GM12891 (cell line): ENCODE measurements at regions not wholly inside any gene's neighbourhood (a gene's known extent, or its start where the extent isn't known, plus 50 kb on each side); places are given as distances from the start of the nearest gene placed in this dataset.

Experiments
- DNase-seq: peaks from one replicate; pipeline ENCODE4 v3.0.0; 2011; ENCODE audit warnings: low spot score; ENCODE audit not compliant: insufficient read length
- FAIRE-seq: peaks from 2 replicates; lab custom pipeline; 2011; peaks lifted over from hg19 to GRCh38; lab: Jason Lieb, UNC
- PAX5 ChIP-seq: IDR thresholded peaks from 2 replicates; pipeline ENCODE4 v1.6.1; 2011; ENCODE audit warnings: low read length, moderate library complexity, mild to moderate bottlenecking; ENCODE audit not compliant: insufficient read depth, severe bottlenecking
- POLR2A ChIP-seq: IDR thresholded peaks from 2 replicates; pipeline ENCODE4 v1.6.1; 2011; ENCODE audit warnings: low read depth, low read length, control low read depth
- POLR2AphosphoS5 ChIP-seq: IDR thresholded peaks from 2 replicates; pipeline ENCODE4 v1.6.1; 2011; ENCODE audit warnings: low read depth, low read length, control low read depth
- POU2F2 ChIP-seq: IDR thresholded peaks from 2 replicates; pipeline ENCODE4 v1.6.1; 2011; ENCODE audit warnings: low read depth, mild to moderate bottlenecking, control low read depth, low read length, moderate library complexity
- SPI1 ChIP-seq: IDR thresholded peaks from 2 replicates; pipeline ENCODE4 v1.6.1; 2011; ENCODE audit warnings: low read depth, low read length, control low read depth
- TAF1 ChIP-seq: IDR thresholded peaks from 2 replicates; pipeline ENCODE4 v1.6.1; 2011; ENCODE audit warnings: low read depth, low read length, control low read depth

- DNase-seq (no peak), FAIRE-seq (no peak)
- TF ChIP-seq PAX5 (no peak), SPI1 (no peak), POU2F2 (no peak), POLR2A (no peak)
Measured at GRCh38 chr3:163481738-163482137, 1596.6 kb downstream of the SI start.

- FAIRE-seq (no peak), DNase-seq (no peak)
- no peak for TF ChIP-seq SPI1
- TF ChIP-seq POU2F2, result no peak
- TF ChIP-seq POLR2A, result no peak
- no peak for TF ChIP-seq POLR2AphosphoS5
Measured at GRCh38 chr3:163476179-163476578, 1602.1 kb downstream of the SI start.

DNA sequence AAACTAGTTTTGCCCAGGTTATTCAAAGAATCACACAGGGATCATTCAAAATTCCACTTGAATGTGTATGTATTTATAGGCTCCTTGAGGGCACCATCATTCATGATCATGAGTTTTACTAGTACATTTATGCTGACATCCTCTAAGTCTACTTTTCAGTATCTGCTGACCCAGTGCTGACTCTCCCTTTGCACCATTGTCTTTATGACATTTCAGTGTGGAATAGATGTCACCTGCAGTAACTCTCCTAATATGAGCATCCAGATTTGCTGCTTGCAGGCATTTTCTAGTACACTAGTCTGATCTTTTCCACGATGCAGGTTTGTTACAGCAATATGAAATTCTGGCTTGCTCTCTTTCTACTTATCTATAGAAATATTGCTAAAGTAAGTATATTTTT is 1603.5 kb downstream of the SI start:
- TF ChIP-seq TAF1 (no peak), PAX5 (no peak), SPI1 (no peak), POLR2AphosphoS5 (no peak), POLR2A (no peak)
- no peak for FAIRE-seq

DNA sequence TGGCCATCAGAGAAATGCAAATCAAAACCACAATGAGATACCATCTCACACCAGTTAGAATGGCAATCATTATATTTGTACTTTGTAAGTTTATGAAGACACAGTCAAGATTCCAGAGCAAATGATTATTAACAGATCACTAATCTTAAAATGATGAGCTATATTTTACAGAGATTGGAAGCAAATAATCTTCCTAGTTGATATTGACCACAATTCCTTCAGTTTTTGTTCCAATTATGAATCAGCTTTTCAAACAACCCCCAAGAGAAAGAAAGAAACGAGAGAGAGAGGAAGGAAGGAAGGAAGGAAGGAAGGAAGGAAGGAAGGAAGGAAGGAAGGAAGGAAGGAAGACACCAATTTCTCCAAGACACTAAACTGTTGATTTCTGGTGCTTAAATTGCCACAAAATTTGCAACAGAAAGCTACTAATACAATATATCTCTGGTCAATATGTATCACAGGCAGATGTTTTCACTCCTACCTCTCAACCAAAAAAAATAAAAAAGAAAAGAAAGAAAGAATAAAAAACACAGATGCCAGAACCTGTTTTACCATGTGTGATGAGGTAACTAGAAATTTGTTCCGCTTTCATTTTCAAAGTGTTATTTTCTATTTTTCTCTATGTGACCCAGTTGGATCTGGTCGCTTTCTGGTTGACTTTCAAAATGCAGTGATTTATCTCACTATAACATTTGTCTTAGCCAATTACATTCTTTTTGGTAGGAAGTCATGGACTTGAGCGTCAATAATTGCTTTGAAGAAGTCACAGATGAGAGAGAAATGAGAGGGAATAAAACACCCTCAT is 1609.6 kb downstream of the SI start:
- no peak for FAIRE-seq
- no peak for DNase-seq
- TF ChIP-seq POLR2AphosphoS5 (no peak), PAX5 (no peak), SPI1 (no peak), POLR2A (no peak), TAF1 (no peak), POU2F2 (no peak)

More for the DNA sequence above, 1603.5 kb downstream of the SI start:
- no peak for DNase-seq

DNA sequence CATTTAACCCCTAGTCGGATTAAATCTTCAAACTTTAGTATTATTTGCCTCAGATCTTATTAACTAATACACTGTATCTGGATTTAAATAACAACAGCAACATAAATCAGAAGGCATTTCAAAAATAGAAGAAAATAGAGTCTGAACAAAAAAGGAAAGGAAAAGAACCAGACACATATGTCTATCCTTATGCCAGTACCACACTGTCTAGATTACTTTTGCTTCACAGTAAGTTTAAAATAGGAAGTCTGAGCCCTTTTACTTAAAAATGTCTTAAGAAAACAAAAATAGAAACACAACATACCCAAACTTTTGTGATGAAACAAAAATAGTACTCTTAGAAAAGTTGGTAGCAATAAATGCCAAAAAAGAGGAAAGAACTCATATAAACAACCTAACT is 1615.8 kb downstream of the SI start:
- TF ChIP-seq PAX5 (no peak), TAF1 (no peak), POLR2AphosphoS5 (no peak), SPI1 (no peak), POLR2A (no peak), POU2F2 (no peak)
- no peak for DNase-seq
- FAIRE-seq, result no peak

- DNase-seq, result no peak
- no peak for TF ChIP-seq TAF1
- TF ChIP-seq POLR2AphosphoS5, result no peak
- no peak for TF ChIP-seq POLR2A
- TF ChIP-seq SPI1, result no peak
- TF ChIP-seq POU2F2, result no peak
- no peak for TF ChIP-seq PAX5
- FAIRE-seq, result no peak
Measured at GRCh38 chr3:163450698-163451097, 1627.6 kb downstream of the SI start.

DNA sequence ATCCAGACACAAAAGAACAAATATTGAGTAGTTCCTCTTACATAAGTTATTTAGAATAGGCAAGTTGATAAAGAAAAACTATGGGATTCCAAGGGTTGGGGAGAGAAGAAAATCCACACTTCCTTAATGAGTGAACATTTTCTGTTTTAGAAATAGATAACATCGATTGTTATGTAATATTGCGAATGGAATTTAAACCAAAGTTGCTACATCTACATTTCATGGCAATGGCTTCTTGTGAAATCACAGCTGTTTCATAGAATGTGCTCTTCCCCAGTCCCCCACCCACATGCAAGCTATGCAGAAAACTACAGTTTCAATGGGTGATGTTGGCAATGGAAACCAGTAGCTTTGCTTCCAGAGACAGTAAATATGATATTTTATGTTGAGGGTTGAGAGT is 1639.5 kb downstream of the SI start:
- TF ChIP-seq POU2F2 (no peak), POLR2AphosphoS5 (no peak), SPI1 (no peak), PAX5 (no peak), TAF1 (no peak), POLR2A (no peak)
- DNase-seq (no peak), FAIRE-seq (no peak)

- FAIRE-seq, result no peak
- TF ChIP-seq POU2F2 (no peak), POLR2AphosphoS5 (no peak), POLR2A (no peak), TAF1 (no peak), SPI1 (no peak), PAX5 (no peak)
- DNase-seq, result no peak
Measured at GRCh38 chr3:163422671-163423070, 1655.6 kb downstream of the SI start.

DNA sequence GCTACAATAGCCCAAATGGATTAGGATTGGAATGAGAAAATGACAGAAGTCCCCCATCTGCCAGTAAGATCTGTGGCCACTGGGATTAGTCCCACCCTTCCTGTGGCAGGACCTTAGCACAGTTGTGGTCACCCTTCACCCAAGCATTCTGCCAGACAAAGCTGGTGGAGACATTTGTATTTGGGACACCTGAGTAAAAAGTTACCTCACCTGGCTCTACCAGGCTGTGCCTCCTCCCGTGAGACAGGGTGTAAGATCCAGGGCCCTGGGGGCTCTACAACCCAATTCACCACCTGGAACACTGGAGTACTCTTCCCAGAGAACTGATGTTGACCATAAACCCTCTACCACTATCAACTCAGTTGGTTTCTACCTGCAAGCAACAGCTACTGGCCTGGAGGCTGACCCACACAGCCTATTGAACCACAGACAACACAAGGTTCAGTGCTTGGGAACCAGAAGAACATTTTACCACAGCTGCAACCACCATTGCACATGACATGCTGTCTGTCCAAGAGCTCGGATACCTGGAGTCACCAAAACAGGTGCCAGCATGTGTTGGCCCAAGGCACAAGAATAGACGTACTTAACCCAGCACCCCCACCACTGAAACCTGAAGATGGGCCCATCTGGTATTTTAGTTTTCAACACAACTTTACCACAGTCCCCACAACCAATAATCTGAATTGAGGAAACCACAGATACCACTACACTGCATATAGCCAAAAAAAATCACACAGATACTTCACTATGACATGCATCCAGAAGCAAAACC is 1686.7 kb downstream of the SI start:
- no peak for TF ChIP-seq TAF1
- DNase-seq (no peak), FAIRE-seq (no peak)

GRCh38 chr3:163384383-163384782 is 1693.9 kb downstream of the SI start:
- FAIRE-seq (no peak), DNase-seq (no peak)
- TF ChIP-seq POLR2AphosphoS5 (no peak), POLR2A (no peak), POU2F2 (no peak), PAX5 (no peak), TAF1 (no peak), SPI1 (no peak)
